Left kidney (tissue), 1 donor: ENCODE measurements at regions not wholly inside any gene's neighbourhood (a gene's known extent, or its start where the extent isn't known, plus 50 kb on each side); places are given as distances from the start of the nearest gene placed in this dataset.

Experiments used
- DNase-seq: peaks from one replicate; pipeline ENCODE4 v3.0.0-alpha.2; 2013

DNA sequence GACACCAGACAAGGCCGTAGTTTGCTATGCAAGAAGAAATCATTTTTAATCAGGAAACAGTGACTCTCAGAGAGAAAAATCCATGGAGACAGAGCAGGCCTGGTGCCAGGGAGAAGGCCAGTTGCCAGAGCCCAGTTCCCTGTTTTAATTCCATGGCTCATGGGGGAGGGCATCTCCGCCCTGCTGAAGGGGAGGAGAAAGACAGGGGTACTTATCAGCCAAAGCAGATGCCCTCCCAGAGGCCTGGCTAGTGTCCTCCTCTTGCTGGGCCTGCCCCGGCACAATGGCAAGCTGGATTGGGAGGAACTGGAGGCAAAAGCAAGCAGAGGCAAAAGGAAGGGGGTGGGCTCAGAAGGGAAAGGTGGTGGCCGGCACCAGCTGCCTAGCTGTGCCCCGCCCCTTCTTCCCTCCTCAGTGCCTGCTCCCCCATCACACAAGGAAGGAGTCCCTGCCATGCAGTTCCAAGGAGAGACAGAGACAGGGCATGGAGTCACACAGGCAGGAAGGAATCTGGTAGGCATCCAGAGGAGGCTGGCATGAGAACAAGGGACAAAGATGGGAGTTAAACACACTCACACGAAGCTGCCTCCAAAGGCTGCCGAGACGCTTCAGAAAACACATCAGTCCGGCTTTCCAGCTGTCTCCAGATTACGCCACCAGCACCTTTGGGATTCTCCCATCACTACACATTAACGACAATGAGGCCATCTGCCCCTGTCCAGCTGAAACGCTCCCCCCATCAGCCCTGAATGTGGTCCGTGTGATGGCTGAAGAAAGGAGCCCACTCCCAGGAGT, 591.8 kb downstream of the BUD13 start:
- no peak for DNase-seq

DNA sequence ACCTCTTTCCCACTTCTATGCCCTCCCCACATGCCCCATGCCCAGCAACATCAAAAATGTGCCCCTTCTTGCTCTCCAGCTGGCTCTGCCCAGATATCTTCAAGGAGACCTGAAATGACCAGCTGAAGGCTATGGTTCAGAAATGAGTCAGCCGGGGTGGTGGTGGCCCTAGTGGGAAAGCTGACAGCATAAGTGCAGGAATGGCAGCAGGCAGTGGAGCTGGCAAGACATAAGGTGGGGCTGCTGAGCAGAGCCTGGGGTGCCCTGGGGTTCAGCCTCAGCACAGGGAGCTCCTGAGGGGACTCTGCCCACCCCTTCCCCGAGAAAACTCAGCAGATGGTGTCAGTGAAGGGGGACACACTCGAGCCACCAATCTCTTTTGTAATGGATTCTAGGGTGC, 593.4 kb downstream of the BUD13 start:
- DNase-seq = no peak

DNA sequence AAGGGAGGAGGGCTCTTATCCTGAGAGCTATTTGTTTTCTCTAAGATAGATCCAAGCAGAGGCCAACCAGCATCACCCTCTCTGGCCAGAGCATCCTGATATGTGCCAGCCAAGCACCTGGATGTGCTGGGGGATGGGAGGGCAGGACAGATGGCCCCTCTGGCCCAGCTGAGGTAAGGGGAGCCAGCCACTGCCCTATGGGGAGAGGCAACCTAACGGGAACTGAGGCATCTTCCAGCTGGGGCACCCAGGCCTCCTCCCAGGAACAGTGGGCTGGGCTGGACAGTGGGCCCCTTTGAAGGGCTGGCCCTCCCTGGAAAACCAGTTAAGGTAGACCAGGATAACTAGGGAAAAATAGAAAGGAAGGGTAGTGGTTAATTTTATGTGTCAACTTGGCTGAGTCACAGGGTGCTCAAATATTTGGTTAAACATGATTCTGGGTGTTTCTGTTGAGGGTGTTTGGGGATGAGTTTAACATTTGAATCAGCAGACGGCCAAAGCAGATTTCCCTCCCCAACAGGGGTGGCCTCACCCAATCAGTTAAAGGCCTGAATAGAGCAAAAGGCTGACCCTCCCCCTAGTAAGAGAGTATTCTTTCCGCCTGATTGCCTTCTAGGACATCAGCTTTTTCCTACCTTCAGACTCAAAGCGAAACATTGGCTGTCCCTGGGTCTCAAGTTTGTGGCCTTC, 595.1 kb downstream of the BUD13 start:
- no peak for DNase-seq

DNA sequence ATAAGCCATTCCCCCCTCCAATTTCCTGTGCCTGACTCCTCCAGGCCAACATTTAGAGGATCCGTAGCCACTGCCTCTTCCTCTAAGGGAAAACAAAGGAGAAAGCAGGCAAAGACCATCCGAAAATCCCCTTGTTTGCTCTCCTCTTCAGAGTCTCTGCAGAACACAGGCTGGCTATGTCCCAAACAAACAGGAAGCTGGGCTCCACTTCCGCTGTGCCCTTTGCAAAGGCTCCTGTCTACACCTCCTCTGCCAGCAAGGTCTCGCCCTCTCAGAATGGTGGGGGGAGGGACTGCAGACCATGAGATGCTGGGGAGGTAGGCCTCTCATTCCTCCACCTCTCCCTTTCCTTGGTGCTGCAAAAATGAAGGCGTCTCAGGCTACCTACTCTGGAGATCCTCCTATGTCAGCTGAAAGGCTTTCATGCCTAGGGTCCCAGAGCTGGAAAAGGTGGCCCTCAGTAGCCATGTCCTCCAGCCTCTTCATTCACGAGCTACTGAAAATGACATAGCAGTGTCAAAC, 596.2 kb downstream of the BUD13 start:
- DNase-seq = no peak

DNA sequence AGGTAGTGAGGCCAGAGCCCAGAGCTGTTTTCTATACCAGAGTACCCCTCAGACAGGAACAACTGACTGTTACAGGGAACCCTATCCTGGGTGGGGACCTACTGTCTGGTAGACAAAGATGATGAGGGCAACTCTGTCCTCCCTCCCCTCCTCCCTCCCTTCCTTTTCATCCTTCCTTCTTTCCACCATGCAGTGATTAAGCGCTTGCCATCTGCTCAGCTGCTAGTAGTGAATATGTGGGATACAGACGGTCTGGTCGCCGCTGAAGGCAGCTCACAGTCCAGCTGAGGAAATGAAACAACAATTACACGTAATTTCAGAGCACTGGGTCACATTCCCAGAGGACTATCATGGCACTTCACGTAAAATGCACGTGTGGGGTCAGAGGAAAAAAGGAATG, 597.1 kb downstream of the BUD13 start:
- no peak for DNase-seq

DNA sequence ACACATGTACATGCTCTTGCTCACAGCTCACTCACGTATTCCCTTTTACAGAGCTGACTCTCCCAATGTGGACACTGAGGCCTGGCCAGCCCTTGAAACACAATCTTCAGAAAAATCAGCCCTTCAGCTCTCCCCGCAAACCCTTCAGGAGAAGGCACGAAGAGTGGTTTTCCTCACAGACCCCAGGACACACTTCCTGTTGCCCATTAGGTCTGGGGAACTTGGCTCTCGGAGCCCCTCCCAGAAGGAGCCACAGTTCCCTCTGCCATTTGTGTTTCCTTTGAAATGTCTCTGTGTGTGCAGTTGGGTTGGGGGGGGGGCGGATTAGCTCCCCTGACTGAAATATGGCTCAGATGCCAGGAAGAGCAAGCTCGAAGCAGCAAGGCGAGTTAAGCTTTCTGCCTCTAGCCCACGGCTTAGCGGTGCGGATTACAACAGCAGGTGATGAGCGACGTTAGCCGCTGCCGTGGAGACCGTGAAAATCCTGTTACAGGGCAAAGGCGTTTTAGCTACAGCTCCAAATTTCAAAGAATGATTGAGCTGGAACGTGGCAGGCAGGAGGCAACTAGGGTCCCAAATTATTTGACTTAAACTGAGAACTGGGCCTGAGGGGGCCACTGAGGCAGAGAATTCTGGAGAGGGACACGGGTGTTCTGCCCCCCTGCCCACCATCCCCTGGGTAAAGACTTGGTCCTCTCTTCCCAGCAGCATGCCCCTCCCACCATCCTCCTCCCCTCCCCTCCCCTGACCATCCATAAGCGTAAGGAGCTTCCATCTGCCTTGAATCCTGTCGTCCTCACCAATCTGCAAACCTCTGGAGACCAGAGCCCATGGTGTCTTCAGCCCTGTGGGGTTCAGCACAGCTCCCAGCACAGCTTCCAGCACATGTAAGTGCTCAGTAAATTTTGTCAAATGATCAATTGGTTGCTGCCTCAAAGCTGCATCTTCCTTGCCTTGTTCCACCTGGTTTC, 598.6 kb downstream of the BUD13 start:
- no peak for DNase-seq

DNA sequence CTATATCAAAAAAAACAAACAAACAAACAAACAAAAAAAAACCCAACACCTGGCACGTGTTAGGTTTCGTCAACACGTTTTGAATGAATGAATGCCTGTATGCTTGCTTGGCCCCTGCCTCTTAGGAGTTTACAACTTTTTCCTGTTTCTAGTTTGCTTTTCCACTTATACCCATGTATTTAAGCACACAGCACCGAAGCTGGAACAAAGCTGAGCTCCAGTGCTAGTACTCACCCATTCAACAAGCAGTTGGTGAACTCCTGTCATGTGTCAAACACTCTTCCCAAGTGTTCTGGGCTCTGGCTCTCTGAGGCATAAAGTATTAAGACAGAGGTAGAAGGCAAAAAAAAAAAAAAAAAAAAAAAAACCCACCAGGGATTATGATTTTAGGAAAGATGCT, 599.3 kb downstream of the BUD13 start:
- DNase-seq = no peak

DNA sequence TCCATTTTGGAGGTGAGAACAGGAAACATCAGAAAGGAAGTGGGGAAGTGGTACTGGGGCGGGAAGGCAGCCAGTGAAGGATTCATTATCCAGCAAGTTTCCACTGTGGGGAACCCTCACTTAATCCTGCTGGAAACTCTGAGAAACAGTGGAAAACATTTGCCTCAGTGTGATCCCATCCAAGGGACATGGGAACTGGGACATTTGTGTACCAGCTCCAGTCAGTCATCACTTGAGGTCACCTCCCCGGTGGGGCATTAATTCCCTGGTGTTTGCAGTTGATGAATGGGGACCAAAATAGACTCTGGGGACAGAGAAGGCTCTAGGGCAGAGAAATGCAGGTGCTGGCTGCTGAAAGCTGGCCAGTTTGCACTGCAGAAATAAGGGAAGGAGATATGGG, 599.9 kb downstream of the BUD13 start:
- DNase-seq = no peak

DNA sequence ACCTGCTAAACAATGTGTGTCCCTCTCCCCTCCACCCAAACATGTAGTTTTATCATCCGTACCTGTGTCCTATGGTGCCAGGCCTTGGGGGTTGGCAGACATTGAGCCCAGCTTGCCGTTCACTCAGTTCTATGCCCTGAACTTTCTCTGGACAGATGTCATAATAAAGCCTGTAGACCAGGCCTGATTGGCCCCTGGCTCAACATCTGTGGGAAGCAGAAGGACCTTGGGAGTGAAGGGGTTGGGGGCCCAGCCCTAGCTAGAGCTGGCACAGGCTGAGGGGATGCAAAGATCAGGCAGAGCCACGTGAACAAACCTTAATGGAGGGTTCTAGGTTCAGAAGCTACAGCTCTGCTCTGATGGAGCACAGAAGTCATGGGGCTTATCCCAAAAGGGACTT, 600.6 kb downstream of the BUD13 start:
- no peak for DNase-seq

DNA sequence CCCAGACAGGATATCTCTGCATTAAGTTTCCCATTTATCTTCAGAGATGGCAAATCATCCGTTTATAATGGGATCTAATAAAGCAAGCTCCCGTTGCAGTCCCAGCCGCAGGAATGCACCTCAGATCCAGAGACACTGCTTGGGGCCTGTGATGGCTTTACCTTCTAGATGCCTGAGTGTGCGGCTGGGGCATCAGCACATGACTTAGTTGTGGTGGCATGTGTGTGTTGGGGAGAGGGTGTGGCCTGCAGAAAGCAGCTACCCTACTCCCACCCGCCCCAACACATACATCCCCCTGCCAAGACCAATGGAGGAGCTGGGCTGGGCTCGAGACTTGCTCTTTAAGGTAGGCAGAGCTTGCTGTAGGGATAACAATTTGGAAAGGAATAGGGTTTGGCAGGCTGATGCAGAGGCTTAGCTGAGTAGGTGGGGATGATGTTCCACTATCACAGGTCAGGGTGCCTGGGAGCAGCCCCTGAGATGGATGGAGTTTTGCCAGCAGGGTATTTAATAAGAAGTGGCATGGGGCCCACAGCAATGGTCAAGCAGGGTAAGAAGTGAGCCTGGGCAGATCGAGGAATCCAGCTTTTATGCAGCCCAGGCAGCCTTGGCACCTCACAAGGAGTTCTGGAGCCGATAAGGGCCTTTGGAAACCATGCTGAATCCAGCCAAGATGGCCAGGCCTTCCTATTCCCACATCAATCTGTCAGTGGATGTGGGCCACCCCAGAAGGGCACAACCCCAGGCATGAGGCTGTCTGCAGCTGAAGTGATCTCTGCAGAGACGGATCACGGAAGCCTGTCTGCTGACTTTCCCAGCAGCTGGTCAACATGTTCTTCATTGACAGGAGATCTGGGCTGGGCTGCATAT, 601.3 kb downstream of the BUD13 start:
- no peak for DNase-seq

DNA sequence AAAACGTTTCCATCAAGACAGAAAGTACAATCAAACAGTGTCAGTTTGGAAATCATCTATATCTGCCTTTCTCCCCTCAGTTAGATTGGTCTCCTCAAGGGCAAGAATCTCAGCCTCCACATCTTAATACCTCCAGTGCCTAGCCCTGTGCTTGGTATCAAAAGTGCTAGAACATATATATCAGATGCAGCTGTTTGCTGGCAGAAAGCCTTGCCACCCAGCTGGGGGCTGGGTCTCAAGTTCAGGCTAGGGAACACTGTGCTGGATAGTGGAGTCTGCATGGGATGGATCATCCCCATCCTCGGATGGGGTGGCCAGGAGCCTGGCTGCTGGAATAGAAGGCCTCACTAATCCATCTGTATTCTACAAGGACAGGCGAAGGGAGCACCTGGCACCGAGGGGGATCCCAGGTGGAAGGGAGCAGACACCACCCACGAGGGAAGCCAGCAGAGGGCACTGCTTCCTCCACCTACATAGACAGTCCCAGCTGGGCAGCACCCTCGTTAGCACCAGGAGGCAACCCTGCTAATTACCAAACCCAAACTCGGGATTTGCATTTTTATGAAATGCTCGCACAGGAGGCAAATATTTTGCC, 602.2 kb downstream of the BUD13 start:
- DNase-seq = no peak

DNA sequence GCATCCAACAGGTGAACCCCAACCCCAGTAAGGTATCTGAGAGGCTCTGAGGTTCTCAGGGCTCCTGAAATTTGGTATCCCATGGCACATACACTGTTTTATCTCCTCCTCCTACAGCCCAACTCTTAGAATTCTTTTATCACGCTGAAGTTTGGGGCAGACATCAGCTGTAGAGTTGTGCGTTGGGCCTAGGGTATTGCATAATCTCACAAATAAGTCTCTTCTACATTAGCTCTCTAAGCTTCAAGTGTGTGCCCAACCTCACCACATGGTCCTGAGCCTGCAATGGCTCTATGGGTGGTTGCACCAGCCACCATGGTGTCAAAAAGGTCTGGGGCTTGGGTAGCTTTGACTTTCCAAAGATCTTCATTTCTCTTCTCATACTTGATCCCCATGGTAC, 603.0 kb downstream of the BUD13 start:
- DNase-seq = no peak

DNA sequence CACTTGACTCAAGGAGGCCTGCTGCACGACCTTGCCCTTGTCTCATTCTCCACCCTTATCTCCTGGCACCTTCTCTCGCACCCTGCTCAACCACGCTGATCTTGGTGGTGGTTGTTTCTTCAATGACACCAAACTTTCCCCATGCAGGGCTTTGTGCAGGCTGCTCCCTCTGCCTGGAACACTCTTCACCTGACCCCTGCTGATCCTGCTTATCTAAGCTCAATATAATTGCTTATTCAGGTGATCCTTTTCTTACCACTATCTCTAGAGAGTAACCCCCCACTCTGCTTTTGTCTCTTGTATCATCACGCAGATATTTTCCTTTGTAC, 604.4 kb downstream of the BUD13 start:
- no peak for DNase-seq

DNA sequence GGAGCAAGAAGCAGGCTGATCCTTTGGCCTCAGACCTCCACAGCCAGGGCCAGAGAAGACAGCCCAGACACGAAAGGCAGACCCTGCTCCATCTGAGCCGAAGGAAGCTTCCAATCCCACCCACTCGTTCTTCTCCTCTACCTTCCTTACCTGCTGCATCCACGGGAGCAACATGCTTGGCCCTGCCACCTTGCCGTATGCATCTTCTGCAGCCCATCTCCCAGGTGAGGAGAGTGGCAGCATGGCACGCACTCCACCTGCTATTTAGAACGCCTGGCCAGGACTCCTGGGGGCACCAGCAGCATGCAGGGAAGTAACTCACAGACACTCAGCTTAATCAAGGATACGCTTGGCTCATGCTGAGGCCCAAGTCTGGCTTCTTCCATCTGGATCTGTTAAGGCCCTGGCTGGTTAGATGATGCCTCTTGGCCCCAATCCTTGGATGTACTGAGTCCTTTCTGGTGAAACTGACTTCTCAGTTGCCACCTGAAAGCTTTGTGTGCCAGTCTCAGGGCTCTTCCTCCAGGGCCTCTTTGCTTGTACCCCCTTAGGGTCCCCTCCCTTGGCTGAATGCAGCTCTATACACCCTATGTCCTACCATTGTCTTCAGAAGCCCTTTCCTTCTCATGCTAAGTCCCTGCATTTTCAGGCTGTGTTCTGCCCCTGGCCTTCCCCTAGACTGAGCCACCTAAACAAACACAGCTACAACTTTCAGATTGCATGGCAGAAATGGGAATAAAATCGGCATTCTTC, 604.9 kb downstream of the BUD13 start:
- DNase-seq = no peak

DNA sequence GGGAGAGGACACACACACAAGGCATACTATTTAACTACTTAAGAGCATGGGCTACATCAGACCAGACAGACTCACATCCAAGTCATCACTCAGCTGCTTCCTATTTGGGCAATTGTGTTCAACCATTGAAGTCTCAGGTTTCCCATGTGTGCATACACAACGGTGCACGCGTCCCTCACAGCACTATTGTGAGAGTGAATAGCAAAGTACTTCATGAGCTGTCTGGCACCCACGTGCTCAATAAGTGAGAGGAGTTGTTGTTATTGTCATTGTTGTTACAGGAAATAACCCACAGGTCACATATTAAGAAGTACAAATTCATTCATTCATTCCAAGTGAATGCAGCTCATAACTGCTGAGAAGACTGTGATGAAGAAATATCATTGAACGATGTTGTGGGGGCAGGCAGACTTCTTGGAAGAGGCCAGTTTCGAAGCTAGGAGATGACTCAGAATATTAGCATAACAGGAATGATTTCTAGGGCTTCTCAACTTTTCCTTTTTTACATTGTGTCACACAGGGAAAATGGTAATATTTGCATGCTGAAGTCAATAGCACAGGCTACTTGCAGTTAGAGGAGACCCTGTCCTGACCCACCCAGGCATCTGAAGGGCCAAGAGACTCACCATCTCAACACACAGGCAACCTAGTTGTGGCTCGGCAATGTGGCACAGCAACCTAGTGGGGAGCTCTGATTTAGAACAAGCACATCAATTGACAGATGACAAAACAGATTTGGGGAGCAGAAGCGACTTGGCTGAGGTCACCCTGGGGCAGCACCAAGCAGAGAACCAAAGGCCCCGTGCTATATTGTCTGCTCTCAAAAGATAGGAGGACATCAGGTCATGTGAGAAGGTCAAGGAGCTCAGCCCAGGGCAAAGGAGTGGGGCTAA, 606.0 kb downstream of the BUD13 start:
- no peak for DNase-seq

DNA sequence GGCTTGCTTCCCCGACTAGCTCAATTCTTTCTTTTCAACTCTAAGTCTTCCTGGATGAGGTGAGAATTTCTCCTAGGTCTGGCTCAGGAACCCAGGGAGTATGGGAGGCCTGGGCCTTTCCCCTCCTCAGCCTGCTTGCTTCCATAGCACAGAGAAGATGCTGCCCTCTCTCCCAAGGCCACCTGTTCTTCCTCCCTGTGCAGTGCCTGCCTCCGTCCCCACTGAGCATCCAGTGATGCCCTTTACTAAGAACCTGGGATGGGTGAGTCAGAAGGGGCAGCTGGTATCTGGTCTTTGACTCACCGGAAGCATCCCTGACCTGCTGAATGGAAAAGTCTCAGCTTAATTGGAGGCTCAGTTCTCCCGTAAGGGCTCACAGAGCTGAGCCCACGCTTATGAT, 607.9 kb downstream of the BUD13 start:
- DNase-seq = no peak

DNA sequence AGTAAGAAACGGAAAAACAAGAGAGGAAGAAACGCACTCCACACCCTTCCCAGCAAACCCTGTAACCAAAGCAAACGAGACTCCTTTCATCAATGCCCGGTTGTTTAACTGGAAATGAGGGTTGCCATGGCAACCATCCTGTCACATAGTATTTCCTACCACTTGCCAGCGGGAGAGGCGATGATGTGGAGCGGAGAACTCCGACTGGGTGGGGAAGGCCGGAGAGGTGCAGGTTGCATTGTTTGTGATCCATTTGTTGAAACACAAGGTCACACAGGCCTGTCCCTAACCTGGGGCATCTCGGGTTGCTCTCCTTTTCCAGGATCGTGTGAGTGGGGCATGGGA, 609.9 kb downstream of the BUD13 start:
- peak; percentile 84 for DNase-seq

DNA sequence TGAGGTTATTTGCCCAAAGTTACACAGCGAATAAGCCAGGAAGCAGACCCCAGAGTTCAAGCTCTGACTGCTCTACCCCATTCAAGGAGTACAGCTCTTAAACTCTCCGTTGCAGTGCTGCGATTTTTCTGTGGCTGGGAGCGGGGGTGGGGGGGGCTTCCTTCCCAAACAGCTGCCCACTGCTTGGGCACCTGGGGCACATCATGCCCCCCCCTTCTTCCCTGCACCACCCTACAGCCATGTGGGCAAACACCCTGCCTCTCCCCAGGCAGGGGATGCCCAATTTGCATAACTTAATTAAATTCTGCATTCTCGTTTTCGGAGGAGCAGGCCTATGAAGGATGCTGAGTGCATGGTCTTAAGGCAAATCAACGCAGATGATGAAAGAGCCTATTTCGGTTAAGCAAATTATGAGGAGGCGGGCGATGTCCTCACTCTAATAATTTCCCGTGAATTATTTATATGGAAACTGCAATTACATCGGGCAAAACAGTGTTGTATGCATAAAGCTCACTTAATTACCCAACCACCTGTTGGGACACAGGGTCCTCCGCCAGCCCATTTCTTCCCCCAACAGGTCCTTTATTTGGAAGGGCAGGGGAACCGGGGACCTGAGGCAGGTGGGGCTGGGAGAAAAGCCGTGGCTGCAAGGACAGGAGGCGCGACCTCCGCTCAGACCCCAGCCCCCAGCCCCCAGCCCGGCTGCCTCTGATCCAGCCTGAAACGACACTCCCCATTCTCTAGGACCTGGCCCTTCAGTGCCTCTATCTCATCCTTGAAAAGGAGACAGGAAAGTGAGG, 610.5 kb downstream of the BUD13 start:
- DNase-seq = no peak

DNA sequence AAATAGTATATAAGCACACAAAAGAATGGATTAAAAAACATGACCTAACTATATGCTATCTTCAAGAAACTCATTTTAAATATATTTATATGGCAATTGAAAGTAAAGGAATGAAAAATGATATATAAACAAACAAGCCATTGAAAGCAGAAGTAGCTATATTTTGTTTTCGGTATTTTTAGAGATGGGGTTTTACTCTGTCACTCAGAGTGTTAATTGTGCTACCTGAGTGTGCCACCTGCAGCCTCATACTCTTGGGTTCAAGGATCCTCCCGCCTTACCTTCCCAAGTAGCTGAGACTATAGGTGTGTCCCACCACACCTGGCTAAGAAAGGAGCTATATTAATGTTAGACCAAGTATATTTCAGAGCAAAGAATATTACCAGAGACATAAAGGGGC, 624.1 kb downstream of the BUD13 start:
- no peak for DNase-seq
